ENCODE measurements at regions not wholly inside any gene's neighbourhood (a gene's known extent, or its start where the extent isn't known, plus 50 kb on each side); places are given as distances from the start of the nearest gene placed in this dataset.

- no peak for DNase-seq (ENCODE audit: low read depth)
Observed at GRCh38 chr15:85847031-85847430, 52.3 kb upstream of the KLHL25 start.

- no peak for DNase-seq (ENCODE audit: low read depth)
Observed at GRCh38 chr15:85849946-85850345, 55.2 kb upstream of the KLHL25 start.

- DNase-seq (ENCODE audit: low read depth), result no peak
Observed at GRCh38 chr15:85852969-85853368, 58.2 kb upstream of the KLHL25 start.

- DNase-seq (ENCODE audit: low read depth), result no peak
Observed at GRCh38 chr15:85854345-85855097, 59.8 kb upstream of the KLHL25 start.

- no peak for DNase-seq (ENCODE audit: low read depth)
Observed at GRCh38 chr15:85858586-85859375, 64.1 kb upstream of the KLHL25 start.

GRCh38 chr15:85859671-85860070, 64.9 kb upstream of the KLHL25 start:
- no peak for DNase-seq (ENCODE audit: low read depth)

GRCh38 chr15:85860394-85861161, 65.9 kb upstream of the KLHL25 start:
- DNase-seq (ENCODE audit: low read depth), result no peak

GRCh38 chr15:85865070-85865684, 70.5 kb upstream of the KLHL25 start:
- DNase-seq (ENCODE audit: low read depth), result no peak

GRCh38 chr15:85867250-85867649, 72.5 kb upstream of the KLHL25 start:
- DNase-seq (ENCODE audit: low read depth), result no peak

GRCh38 chr15:85869124-85869523, 74.4 kb upstream of the KLHL25 start:
- DNase-seq (ENCODE audit: low read depth), result no peak

GRCh38 chr15:85870216-85871014, 75.7 kb upstream of the KLHL25 start:
- no peak for DNase-seq (ENCODE audit: low read depth)

GRCh38 chr15:85871545-85871944, 76.8 kb upstream of the KLHL25 start:
- no peak for DNase-seq (ENCODE audit: low read depth)

- DNase-seq (ENCODE audit: low read depth), result no peak
Observed at GRCh38 chr15:85872125-85872524, 77.4 kb upstream of the KLHL25 start.

- no peak for DNase-seq (ENCODE audit: low read depth)
Observed at GRCh38 chr15:85874236-85874635, 79.5 kb upstream of the KLHL25 start.

- DNase-seq (ENCODE audit: low read depth), result no peak
Observed at GRCh38 chr15:85875756-85876155, 81.0 kb upstream of the KLHL25 start.

GRCh38 chr15:85878828-85879225, 84.1 kb upstream of the KLHL25 start:
- DNase-seq (ENCODE audit: low read depth), result no peak

GRCh38 chr15:85879334-85880163, 84.8 kb upstream of the KLHL25 start:
- no peak for DNase-seq (ENCODE audit: low read depth)

GRCh38 chr15:85880501-85881190, 85.9 kb upstream of the KLHL25 start:
- no peak for DNase-seq (ENCODE audit: low read depth)

GRCh38 chr15:85886309-85886811, 91.6 kb upstream of the KLHL25 start:
- DNase-seq (ENCODE audit: low read depth), result peak; percentile 19

Measured in forelimb muscle (tissue), 1 donor.